ENCODE measurements at regions not wholly inside any gene's neighbourhood (a gene's known extent, or its start where the extent isn't known, plus 50 kb on each side); places are given as distances from the start of the nearest gene placed in this dataset.

DNA sequence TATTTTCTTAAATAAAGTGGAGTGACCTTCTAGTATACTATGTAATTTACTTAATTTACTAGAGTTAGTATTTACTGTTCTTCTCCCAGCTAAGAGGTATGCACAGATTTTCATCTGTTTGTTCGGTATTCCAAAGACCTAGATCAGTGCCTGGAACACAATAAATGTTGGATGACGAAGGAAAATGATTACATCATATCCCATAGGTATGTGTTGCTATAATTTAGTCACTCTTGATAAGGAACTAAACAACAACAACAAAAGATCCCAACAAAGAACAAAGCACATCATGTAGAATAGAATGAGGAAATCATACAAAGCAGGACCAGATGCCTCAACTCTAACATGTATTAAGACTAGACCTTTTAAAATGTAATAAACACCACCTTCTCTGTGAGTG, 89.6 kb upstream of the ADGRF1 start:
- Histone ChIP-seq H3K4me2 (ENCODE audit: insufficient read depth, low read length) (no peak overlapping the region), H3K79me2 (ENCODE audit: control insufficient read depth, insufficient read depth, low read length) (no peaks in the 10 kb centered on the region), H3K27me3 (ENCODE audit: control insufficient read depth in 2 of 2, insufficient read depth in 2 of 2, low read length in 2 of 2) (no peaks in the 10 kb centered on the region), H3K9ac (replicated peaks; ENCODE audit: extremely low read depth, insufficient read depth, low read length) (no peak overlapping the region), H4K20me1 (replicated peaks; ENCODE audit: control insufficient read depth, extremely low read depth, insufficient read depth, low read length) (no peaks in the 10 kb centered on the region), H3K4me1 (ENCODE audit: control insufficient read depth, extremely low read depth, insufficient read depth, low read length) (peaks cover 26% of the 10 kb centered on the region), H3K4me3 (replicated peaks in 1 of 3; ENCODE audit: insufficient read depth in 1 of 3, low read depth in 1 of 3, low read length in 3 of 3) (no peak overlapping the region), H3K9me3 (replicated peaks; ENCODE audit: control insufficient read depth, insufficient read depth, low read length) (no peaks in the 10 kb centered on the region), H3K27ac (ENCODE audit: insufficient read depth, low read depth, low read length) (no peak overlapping the region), H2AFZ (ENCODE audit: low read depth, low read length) (no peak overlapping the region), H3K36me3 (ENCODE audit: control insufficient read depth in 2 of 2, extremely low read depth in 1 of 2, insufficient read depth in 2 of 2, low read length in 2 of 2) (no peaks in the 10 kb centered on the region), H3K9me1 (replicated peaks; ENCODE audit: control insufficient read depth, extremely low read depth, insufficient read depth, low read length) (no peaks in the 10 kb centered on the region)
- ChIA-PET POLR2A (no interaction called here), CTCF (no interaction called here)
- no TSS peak for BruUV-seq (replicated peaks)
- intact Hi-C loops (cut with micrococcal nuclease) = no loop called here
- FAIRE-seq = no peak
- dilution Hi-C loops (cut with MboI; ENCODE audit: extremely low pct_ligation_motif_present, low sequenced_read_pairs) = no loop called here
- DNase-seq (ENCODE audit: low read depth, low spot score) = peak; percentile 16
- TF ChIP-seq, protein P1, sequence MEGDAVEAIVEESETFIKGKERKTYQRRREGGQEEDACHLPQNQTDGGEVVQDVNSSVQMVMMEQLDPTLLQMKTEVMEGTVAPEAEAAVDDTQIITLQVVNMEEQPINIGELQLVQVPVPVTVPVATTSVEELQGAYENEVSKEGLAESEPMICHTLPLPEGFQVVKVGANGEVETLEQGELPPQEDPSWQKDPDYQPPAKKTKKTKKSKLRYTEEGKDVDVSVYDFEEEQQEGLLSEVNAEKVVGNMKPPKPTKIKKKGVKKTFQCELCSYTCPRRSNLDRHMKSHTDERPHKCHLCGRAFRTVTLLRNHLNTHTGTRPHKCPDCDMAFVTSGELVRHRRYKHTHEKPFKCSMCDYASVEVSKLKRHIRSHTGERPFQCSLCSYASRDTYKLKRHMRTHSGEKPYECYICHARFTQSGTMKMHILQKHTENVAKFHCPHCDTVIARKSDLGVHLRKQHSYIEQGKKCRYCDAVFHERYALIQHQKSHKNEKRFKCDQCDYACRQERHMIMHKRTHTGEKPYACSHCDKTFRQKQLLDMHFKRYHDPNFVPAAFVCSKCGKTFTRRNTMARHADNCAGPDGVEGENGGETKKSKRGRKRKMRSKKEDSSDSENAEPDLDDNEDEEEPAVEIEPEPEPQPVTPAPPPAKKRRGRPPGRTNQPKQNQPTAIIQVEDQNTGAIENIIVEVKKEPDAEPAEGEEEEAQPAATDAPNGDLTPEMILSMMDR (IDR thresholded peaks at IDR 0.05; ENCODE audit: extremely low read depth in 1 of 2, insufficient read depth in 1 of 2, low read depth in 1 of 2, low read length in 2 of 2) = no peak
- no peak for TF ChIP-seq EZH2 (IDR thresholded peaks at IDR 0.05; ENCODE audit: borderline replicate concordance, low read depth, low read length, severe bottlenecking)
- TF ChIP-seq, protein P2, sequence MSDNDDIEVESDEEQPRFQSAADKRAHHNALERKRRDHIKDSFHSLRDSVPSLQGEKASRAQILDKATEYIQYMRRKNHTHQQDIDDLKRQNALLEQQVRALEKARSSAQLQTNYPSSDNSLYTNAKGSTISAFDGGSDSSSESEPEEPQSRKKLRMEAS (IDR thresholded peaks at IDR 0.05; ENCODE audit: insufficient read depth, insufficient read length) = no peak
- TF ChIP-seq GATA2 (IDR thresholded peaks at IDR 0.05; ENCODE audit: insufficient read depth, insufficient read length, low read depth, low read length) = no peak
- TF ChIP-seq MYC (IDR thresholded peaks at IDR 0.05; ENCODE audit: low read depth, low read length) = no peak
- no peak for TF ChIP-seq FOS (IDR thresholded peaks at IDR 0.05; ENCODE audit: borderline replicate concordance, insufficient read depth, low read length)
- no peak for TF ChIP-seq POLR2A (IDR thresholded peaks at IDR 0.05; ENCODE audit: low read depth, low read length)
- TF ChIP-seq POLR2AphosphoS5 (IDR thresholded peaks at IDR 0.05; ENCODE audit: insufficient read depth, low read depth, low read length) = no peak
- TF ChIP-seq JUN (IDR thresholded peaks at IDR 0.05; ENCODE audit: borderline replicate concordance, insufficient read depth, insufficient read length, low read depth) = no peak
